OCI-LY7 (cell line): ENCODE measurements at regions not wholly inside any gene's neighbourhood (a gene's known extent, or its start where the extent isn't known, plus 50 kb on each side); places are given as distances from the start of the nearest gene placed in this dataset.

Experiments
- BruUV-seq: library from RNA; stranded (reverse); fragments of 400-500 nt; replicated peaks from 2 replicates; lab custom pipeline; 2021; lab: Mats Ljungman, UMichigan
- CTCF ChIA-PET: fragments of 300-600 bp; sonication (Branson Sonifier 250); formaldehyde crosslinking; loops from one replicate; lab custom pipeline; 2022; ENCODE audit warnings: antibody characterized with exemption; ENCODE audit not compliant: unreplicated experiment; lab: Charles Lee
- POLR2A ChIA-PET: fragments of 300-600 bp; sonication (Branson Sonifier 250); formaldehyde crosslinking; loops from one replicate; lab custom pipeline; 2022; ENCODE audit warnings: antibody characterized with exemption; lab: Charles Lee
- DNase-seq: peaks from one replicate; pipeline ENCODE4 v3.0.0-alpha.2; 2015; ENCODE audit warnings: low spot score
- H2AFZ ChIP-seq: fragments of 200-600 bp; sonication (generic), shearing (Covaris generic); 2 replicates; pipeline ENCODE4 v1.6.1; 2014; ENCODE audit warnings: mild to moderate bottlenecking, antibody characterized with exemption, low read length, moderate library complexity
- H3K27ac ChIP-seq: fragments of 200-600 bp; sonication (generic); 2 replicates; pipeline ENCODE4 v1.5.1; 2014; ENCODE audit warnings: mixed run types, low read depth, mild to moderate bottlenecking, moderate library complexity, low read length, inconsistent platforms; ENCODE audit not compliant: poor library complexity, severe bottlenecking
- H3K36me3 ChIP-seq: fragments of 200-600 bp; sonication (generic); 2 replicates; pipeline ENCODE4 v1.6.1; 2014; ENCODE audit warnings: mild to moderate bottlenecking, antibody characterized with exemption, low read length, moderate library complexity, mixed read lengths; ENCODE audit not compliant: insufficient read depth
- H3K4me1 ChIP-seq: fragments of 200-600 bp; sonication (generic); 2 replicates; pipeline ENCODE4 v1.5.1; 2014; ENCODE audit warnings: mild to moderate bottlenecking, low read length; ENCODE audit not compliant: insufficient read depth, poor library complexity, severe bottlenecking
- H3K4me2 ChIP-seq: fragments of 200-600 bp; sonication (generic); 2 replicates; pipeline ENCODE4 v1.6.1; 2014; ENCODE audit warnings: mild to moderate bottlenecking, low read length
- H3K4me3 ChIP-seq: fragments of 200-600 bp; sonication (generic); 2 replicates; pipeline ENCODE4 v1.5.1; 2014; ENCODE audit warnings: mild to moderate bottlenecking, low read depth, low read length; ENCODE audit not compliant: poor library complexity, severe bottlenecking
- H3K79me2 ChIP-seq: fragments of 200-600 bp; sonication (generic); 2 replicates; pipeline ENCODE4 v1.6.1; 2016; ENCODE audit warnings: low read depth, mild to moderate bottlenecking, low read length, moderate library complexity, mixed read lengths; ENCODE audit not compliant: insufficient read depth
- H3K9me2 ChIP-seq: fragments of 200-600 bp; sonication (generic); 2 replicates; pipeline ENCODE4 v1.6.1; 2016; ENCODE audit warnings: mild to moderate bottlenecking, low read length, mixed read lengths; ENCODE audit not compliant: insufficient read depth
- H3K9me3 ChIP-seq: fragments of 200-600 bp; sonication (generic); 2 replicates; pipeline ENCODE4 v1.6.1; 2014; ENCODE audit warnings: mild to moderate bottlenecking, mixed run types, low read length, mixed read lengths
- H4K20me1 ChIP-seq: fragments of 200-600 bp; sonication (generic); 2 replicates; pipeline ENCODE4 v1.6.1; 2014; ENCODE audit warnings: mild to moderate bottlenecking, antibody characterized with exemption, low read length, moderate library complexity, mixed read lengths; ENCODE audit not compliant: insufficient read depth
- CTCF ChIP-seq: fragments of 200-600 bp; sonication (generic); conservative IDR thresholded peaks from 2 replicates; pipeline ENCODE4 v1.5.1; 2014; ENCODE audit warnings: mild to moderate bottlenecking, antibody characterized with exemption, low read length, moderate library complexity, mixed read lengths
- EZH2phosphoT487 ChIP-seq: fragments of 200-600 bp; sonication (generic); IDR thresholded peaks from 2 replicates; pipeline ENCODE4 v1.6.1; 2018; ENCODE audit warnings: low read depth, borderline replicate concordance, mild to moderate bottlenecking, mixed run types, antibody characterized with exemption, low read length, moderate library complexity, mixed read lengths
- intact Hi-C: fragments of 100-400 bp; cut with micrococcal nuclease; formaldehyde crosslinking; loops from one replicate; pipeline ENCODE4 v1.10.0; 2022; ENCODE audit not compliant: unreplicated experiment

DNA sequence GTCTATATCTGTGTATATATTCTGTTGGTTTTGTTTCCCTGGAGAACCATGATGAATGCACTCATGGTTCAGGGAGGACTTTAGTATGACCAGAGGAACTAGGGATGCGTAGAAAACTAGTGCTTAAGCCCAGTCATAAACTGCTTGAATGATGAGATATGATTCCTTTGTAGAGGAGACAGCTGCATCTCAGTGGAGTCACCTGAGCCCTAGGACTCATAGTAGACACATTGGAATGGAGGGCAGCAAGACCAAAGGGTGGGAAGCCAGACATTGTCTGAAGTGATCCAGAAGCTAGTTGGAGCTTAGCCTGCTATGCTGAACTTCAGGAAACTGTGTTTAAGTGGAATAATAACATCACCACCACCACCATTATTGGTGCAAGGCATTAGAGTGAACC, 89.5 kb upstream of the SPATA13 start:
- intact Hi-C loops: no loop called here
- H3K36me3 ChIP-seq: no peaks in the 10 kb centered on the region
- no peak overlapping the region for H3K4me3 ChIP-seq
- H3K9me3 ChIP-seq: no peaks in the 10 kb centered on the region
- H3K79me2 ChIP-seq: no peaks in the 10 kb centered on the region
- H2AFZ ChIP-seq: no peak overlapping the region
- H4K20me1 ChIP-seq: no peaks in the 10 kb centered on the region
- DNase-seq: no peak
- H3K4me1 ChIP-seq: no peaks in the 10 kb centered on the region
- ChIA-PET CTCF (no interaction called here), POLR2A (no interaction called here)
- H3K27ac ChIP-seq: no peak overlapping the region
- no peak overlapping the region for H3K4me2 ChIP-seq
- BruUV-seq: no TSS peak
- TF ChIP-seq CTCF (no peak), EZH2phosphoT487 (no peak)
- H3K9me2 ChIP-seq: no peaks in the 10 kb centered on the region

GRCh38 chr13:24071423-24072075, 89.0 kb upstream of the SPATA13 start:
- no peaks in the 10 kb centered on the region for H4K20me1 ChIP-seq
- ChIA-PET CTCF (no interaction called here), POLR2A (interaction anchor here (0.7 kb wide), 1 partner anchor 33 kb away, joined by 3 read pairs; no protein-coding TSS in a partner anchor)
- no peaks in the 10 kb centered on the region for H3K4me1 ChIP-seq
- H3K4me2 ChIP-seq: no peak overlapping the region
- no TSS peak for BruUV-seq
- H2AFZ ChIP-seq: no peak overlapping the region
- intact Hi-C loops: no loop called here
- no peaks in the 10 kb centered on the region for H3K9me2 ChIP-seq
- TF ChIP-seq CTCF (no peak), EZH2phosphoT487 (no peak)
- no peak overlapping the region for H3K4me3 ChIP-seq
- no peak overlapping the region for H3K27ac ChIP-seq
- H3K36me3 ChIP-seq: no peaks in the 10 kb centered on the region
- H3K79me2 ChIP-seq: no peaks in the 10 kb centered on the region
- no peak for DNase-seq
- no peaks in the 10 kb centered on the region for H3K9me3 ChIP-seq

GRCh38 chr13:24073657-24074056, 86.9 kb upstream of the SPATA13 start:
- no peak overlapping the region for H3K27ac ChIP-seq
- no peak overlapping the region for H3K4me3 ChIP-seq
- intact Hi-C loops: no loop called here
- TF ChIP-seq CTCF (no peak), EZH2phosphoT487 (no peak)
- no peaks in the 10 kb centered on the region for H3K79me2 ChIP-seq
- no peaks in the 10 kb centered on the region for H3K36me3 ChIP-seq
- ChIA-PET POLR2A (interaction anchor here (0.7 to 1.1 kb wide), 2 partner anchors 13 to 1913 kb away, joined by 3 read pairs; no protein-coding TSS in a partner anchor), CTCF (no interaction called here)
- no peak for DNase-seq
- no peaks in the 10 kb centered on the region for H3K9me2 ChIP-seq
- H4K20me1 ChIP-seq: no peaks in the 10 kb centered on the region
- no TSS peak for BruUV-seq
- no peak overlapping the region for H3K4me2 ChIP-seq
- no peaks in the 10 kb centered on the region for H3K9me3 ChIP-seq
- no peak overlapping the region for H2AFZ ChIP-seq
- H3K4me1 ChIP-seq: no peaks in the 10 kb centered on the region
